SK-N-SH treated with all-trans-retinoic acid at 6 μM for 48 hours (cell line): ENCODE measurements at regions not wholly inside any gene's neighbourhood (a gene's known extent, or its start where the extent isn't known, plus 50 kb on each side); places are given as distances from the start of the nearest gene placed in this dataset.

Source experiments
- ATAC-seq: fragments of 200-7000 bp; cut with Tn5 transposase; 3 replicates; pipeline ENCODE4 v1.9.1; 2020; ENCODE audit warnings: mild to moderate bottlenecking, moderate library complexity
- ARNTL ChIP-seq: fragments of 450-650 bp; formaldehyde crosslinking; IDR thresholded peaks from 2 replicates; pipeline ENCODE4 v1.5.0; 2020; ENCODE audit warnings: low read depth, mild to moderate bottlenecking, moderate library complexity, borderline replicate concordance
- BACH2 ChIP-seq: fragments of 250-450 bp; sonication (Bioruptor Pico); IDR thresholded peaks from 2 replicates; pipeline ENCODE4 v1.9.0; 2021; ENCODE audit warnings: mild to moderate bottlenecking, borderline replicate concordance
- CREB5 ChIP-seq: fragments of 250-450 bp; sonication (Bioruptor Pico); IDR thresholded peaks from 2 replicates; pipeline ENCODE4 v1.5.1; 2020; ENCODE audit warnings: low read depth, mild to moderate bottlenecking, moderate library complexity
- CSDC2 ChIP-seq: fragments of 250-450 bp; sonication (Bioruptor Pico); IDR thresholded peaks from 2 replicates; pipeline ENCODE4 v1.5.0; 2020; ENCODE audit warnings: mild to moderate bottlenecking, moderate library complexity
- ESRRG ChIP-seq: fragments of 250-450 bp; sonication (Bioruptor Pico); IDR thresholded peaks from 2 replicates; pipeline ENCODE4 v1.6.1; 2021; ENCODE audit warnings: mild to moderate bottlenecking
- GLIS3 ChIP-seq: fragments of 250-450 bp; sonication (Bioruptor Pico); IDR thresholded peaks from 2 replicates; pipeline ENCODE4 v1.5.0; 2020; ENCODE audit warnings: mild to moderate bottlenecking, moderate library complexity
- ISL1 ChIP-seq: fragments of 250-450 bp; sonication (Bioruptor Pico); IDR thresholded peaks from 2 replicates; pipeline ENCODE4 v2.1.2; 2022; ENCODE audit warnings: mild to moderate bottlenecking, moderate library complexity
- OSR1 ChIP-seq: fragments of 250-450 bp; sonication (Bioruptor Pico); IDR thresholded peaks from 2 replicates; pipeline ENCODE4 v1.8.0; 2022; ENCODE audit warnings: moderate library complexity, mild to moderate bottlenecking, inconsistent platforms
- POU6F1 ChIP-seq: fragments of 250-450 bp; sonication (Bioruptor Pico); IDR thresholded peaks from 2 replicates; pipeline ENCODE4 v1.8.0; 2021; ENCODE audit warnings: low read depth, mild to moderate bottlenecking, moderate library complexity, borderline replicate concordance
- PPARA ChIP-seq: fragments of 250-450 bp; sonication (Bioruptor Pico); IDR thresholded peaks from 2 replicates; pipeline ENCODE4 v1.5.0; 2020; ENCODE audit warnings: mild to moderate bottlenecking, borderline replicate concordance
- RARB ChIP-seq: fragments of 250-450 bp; sonication (Bioruptor Pico); IDR thresholded peaks from 2 replicates; pipeline ENCODE4 v1.8.0; 2021; ENCODE audit warnings: mild to moderate bottlenecking, moderate library complexity
- SNAI2 ChIP-seq: fragments of 250-450 bp; sonication (Bioruptor Pico); IDR thresholded peaks from 2 replicates; pipeline ENCODE4 v1.5.0; 2020; ENCODE audit warnings: mild to moderate bottlenecking, moderate library complexity
- TCF4 ChIP-seq: fragments of 250-450 bp; sonication (Bioruptor Pico); IDR thresholded peaks from 2 replicates; pipeline ENCODE4 v1.8.0; 2021; ENCODE audit warnings: mild to moderate bottlenecking, moderate library complexity, borderline replicate concordance
- TOX ChIP-seq: fragments of 250-450 bp; sonication (Bioruptor Pico); IDR thresholded peaks from 2 replicates; pipeline ENCODE4 v1.8.0; 2021; ENCODE audit warnings: mild to moderate bottlenecking, moderate library complexity, borderline replicate concordance
- ZC3H10 ChIP-seq: fragments of 250-450 bp; sonication (Bioruptor Pico); IDR thresholded peaks from 2 replicates; pipeline ENCODE4 v1.5.1; 2021; ENCODE audit warnings: mild to moderate bottlenecking, moderate library complexity
- ZFP3 ChIP-seq: fragments of 250-450 bp; sonication (Bioruptor Pico); IDR thresholded peaks from 2 replicates; pipeline ENCODE4 v1.5.0; 2020; ENCODE audit warnings: mild to moderate bottlenecking, moderate library complexity
- ZFP30 ChIP-seq: fragments of 450-650 bp; formaldehyde crosslinking; IDR thresholded peaks from 2 replicates; pipeline ENCODE4 v1.5.0; 2022; ENCODE audit warnings: mild to moderate bottlenecking, moderate library complexity
- ZNF565 ChIP-seq: fragments of 450-650 bp; formaldehyde crosslinking; conservative IDR thresholded peaks from 2 replicates; pipeline ENCODE4 v1.5.0; 2020; ENCODE audit warnings: low read depth, mild to moderate bottlenecking, moderate library complexity
- ZNF70 ChIP-seq: fragments of 450-650 bp; formaldehyde crosslinking; IDR thresholded peaks from 2 replicates; pipeline ENCODE4 v1.5.0; 2020; ENCODE audit warnings: mild to moderate bottlenecking, moderate library complexity
- ZNF8 ChIP-seq: fragments of 450-650 bp; formaldehyde crosslinking; IDR thresholded peaks from 2 replicates; pipeline ENCODE4 v1.5.0; 2020; ENCODE audit warnings: mild to moderate bottlenecking, moderate library complexity
- TF ChIP-seq, protein P1 (sequence below): fragments of 250-450 bp; sonication (Bioruptor Pico); IDR thresholded peaks from 2 replicates; pipeline ENCODE4 v1.8.0; 2020; ENCODE audit warnings: mild to moderate bottlenecking, moderate library complexity, borderline replicate concordance
- TF ChIP-seq, protein P2 (sequence below): fragments of 250-450 bp; sonication (Bioruptor Pico); IDR thresholded peaks from 2 replicates; pipeline ENCODE4 v1.5.1; 2021; ENCODE audit warnings: mild to moderate bottlenecking, moderate library complexity
- TF ChIP-seq, protein P3 (sequence below): fragments of 250-450 bp; sonication (Bioruptor Pico); IDR thresholded peaks from 2 replicates; pipeline ENCODE4 v1.5.0; 2020; ENCODE audit warnings: mild to moderate bottlenecking, moderate library complexity

GRCh38 chr4:7139167-7139982 is 53.0 kb upstream of the SORCS2 start:
- TF ChIP-seq ARNTL (CRISPR knock-in tag) (no peak), ZNF8 (CRISPR knock-in tag) (no peak), ZFP30 (no peak), ZFP3 (CRISPR knock-in tag) (no peak), CREB5 (no peak), PPARA (CRISPR knock-in tag) (no peak), TOX (CRISPR knock-in tag) (no peak), SNAI2 (no peak), CSDC2 (CRISPR knock-in tag) (no peak), ESRRG (no peak), BACH2 (CRISPR knock-in tag) (no peak), ISL1 (no peak), POU6F1 (CRISPR knock-in tag) (no peak), ZC3H10 (CRISPR knock-in tag) (no peak), ZNF565 (CRISPR knock-in tag) (no peak), TCF4 (CRISPR knock-in tag) (no peak), GLIS3 (CRISPR knock-in tag) (no peak)
- TF ChIP-seq, protein P1, sequence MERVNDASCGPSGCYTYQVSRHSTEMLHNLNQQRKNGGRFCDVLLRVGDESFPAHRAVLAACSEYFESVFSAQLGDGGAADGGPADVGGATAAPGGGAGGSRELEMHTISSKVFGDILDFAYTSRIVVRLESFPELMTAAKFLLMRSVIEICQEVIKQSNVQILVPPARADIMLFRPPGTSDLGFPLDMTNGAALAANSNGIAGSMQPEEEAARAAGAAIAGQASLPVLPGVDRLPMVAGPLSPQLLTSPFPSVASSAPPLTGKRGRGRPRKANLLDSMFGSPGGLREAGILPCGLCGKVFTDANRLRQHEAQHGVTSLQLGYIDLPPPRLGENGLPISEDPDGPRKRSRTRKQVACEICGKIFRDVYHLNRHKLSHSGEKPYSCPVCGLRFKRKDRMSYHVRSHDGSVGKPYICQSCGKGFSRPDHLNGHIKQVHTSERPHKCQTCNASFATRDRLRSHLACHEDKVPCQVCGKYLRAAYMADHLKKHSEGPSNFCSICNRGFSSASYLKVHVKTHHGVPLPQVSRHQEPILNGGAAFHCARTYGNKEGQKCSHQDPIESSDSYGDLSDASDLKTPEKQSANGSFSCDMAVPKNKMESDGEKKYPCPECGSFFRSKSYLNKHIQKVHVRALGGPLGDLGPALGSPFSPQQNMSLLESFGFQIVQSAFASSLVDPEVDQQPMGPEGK (CRISPR knock-in tag): no peak
- TF ChIP-seq, protein P2, sequence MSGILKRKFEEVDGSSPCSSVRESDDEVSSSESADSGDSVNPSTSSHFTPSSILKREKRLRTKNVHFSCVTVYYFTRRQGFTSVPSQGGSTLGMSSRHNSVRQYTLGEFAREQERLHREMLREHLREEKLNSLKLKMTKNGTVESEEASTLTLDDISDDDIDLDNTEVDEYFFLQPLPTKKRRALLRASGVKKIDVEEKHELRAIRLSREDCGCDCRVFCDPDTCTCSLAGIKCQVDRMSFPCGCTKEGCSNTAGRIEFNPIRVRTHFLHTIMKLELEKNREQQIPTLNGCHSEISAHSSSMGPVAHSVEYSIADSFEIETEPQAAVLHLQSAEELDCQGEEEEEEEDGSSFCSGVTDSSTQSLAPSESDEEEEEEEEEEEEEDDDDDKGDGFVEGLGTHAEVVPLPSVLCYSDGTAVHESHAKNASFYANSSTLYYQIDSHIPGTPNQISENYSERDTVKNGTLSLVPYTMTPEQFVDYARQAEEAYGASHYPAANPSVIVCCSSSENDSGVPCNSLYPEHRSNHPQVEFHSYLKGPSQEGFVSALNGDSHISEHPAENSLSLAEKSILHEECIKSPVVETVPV (CRISPR knock-in tag): no peak
- TF ChIP-seq, protein P3, sequence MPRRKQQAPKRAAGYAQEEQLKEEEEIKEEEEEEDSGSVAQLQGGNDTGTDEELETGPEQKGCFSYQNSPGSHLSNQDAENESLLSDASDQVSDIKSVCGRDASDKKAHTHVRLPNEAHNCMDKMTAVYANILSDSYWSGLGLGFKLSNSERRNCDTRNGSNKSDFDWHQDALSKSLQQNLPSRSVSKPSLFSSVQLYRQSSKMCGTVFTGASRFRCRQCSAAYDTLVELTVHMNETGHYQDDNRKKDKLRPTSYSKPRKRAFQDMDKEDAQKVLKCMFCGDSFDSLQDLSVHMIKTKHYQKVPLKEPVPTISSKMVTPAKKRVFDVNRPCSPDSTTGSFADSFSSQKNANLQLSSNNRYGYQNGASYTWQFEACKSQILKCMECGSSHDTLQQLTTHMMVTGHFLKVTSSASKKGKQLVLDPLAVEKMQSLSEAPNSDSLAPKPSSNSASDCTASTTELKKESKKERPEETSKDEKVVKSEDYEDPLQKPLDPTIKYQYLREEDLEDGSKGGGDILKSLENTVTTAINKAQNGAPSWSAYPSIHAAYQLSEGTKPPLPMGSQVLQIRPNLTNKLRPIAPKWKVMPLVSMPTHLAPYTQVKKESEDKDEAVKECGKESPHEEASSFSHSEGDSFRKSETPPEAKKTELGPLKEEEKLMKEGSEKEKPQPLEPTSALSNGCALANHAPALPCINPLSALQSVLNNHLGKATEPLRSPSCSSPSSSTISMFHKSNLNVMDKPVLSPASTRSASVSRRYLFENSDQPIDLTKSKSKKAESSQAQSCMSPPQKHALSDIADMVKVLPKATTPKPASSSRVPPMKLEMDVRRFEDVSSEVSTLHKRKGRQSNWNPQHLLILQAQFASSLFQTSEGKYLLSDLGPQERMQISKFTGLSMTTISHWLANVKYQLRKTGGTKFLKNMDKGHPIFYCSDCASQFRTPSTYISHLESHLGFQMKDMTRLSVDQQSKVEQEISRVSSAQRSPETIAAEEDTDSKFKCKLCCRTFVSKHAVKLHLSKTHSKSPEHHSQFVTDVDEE (CRISPR knock-in tag): no peak
- TF ChIP-seq, all 23 proteins: peak for 0
- peak; percentile 5; the same call in 1 of the 3 replicates for ATAC-seq

DNA sequence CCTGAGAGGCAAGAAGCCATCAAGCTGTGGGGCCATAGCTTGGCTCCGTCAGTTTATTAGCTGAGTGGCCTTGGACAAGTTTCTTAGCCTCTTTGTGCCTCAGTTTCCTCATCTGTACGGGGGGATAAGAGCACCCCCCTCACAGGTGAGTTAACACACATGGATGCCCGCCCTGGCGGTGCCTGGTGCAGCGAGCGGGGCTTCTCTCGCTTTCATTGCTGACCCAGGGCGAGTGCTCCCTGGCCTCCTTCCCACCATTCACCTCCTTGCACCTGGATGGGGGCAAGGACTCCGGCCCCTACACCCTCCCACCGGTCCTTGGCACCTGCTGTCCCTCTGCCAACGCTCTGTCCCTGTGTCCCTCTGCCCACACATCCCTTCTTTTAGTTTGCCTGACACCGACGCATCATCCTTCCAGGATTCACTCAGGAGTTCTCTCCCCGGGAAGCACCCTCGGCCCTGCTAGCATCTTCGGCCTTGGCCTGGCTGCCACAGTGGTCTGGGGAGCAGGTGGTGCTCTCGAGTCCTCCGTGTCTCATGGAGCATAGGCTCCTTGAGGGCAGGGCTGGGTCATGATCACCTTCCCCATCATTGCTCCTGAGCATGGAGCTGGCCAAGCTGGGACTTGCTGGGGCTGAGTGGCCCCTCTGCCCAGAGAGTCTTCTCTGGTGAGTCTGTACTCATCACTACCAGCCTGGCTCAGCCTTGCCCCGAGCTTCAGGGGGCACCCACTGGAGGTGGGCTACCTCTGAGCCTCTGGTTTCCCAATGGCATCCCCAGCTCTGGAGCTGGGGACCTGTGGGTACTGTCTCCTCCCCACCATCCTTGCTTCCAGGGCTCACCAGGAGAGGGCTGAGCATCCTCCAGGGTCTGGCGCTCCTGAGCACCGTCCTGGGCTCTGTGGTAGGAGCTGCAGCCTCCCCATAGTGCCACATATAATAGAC is 53.8 kb upstream of the SORCS2 start:
- no peak for ATAC-seq
- TF ChIP-seq RARB (CRISPR knock-in tag) (no peak), ZFP3 (CRISPR knock-in tag) (no peak), ZNF70 (CRISPR knock-in tag) (no peak), OSR1 (CRISPR knock-in tag) (no peak), TOX (CRISPR knock-in tag) (no peak), CSDC2 (CRISPR knock-in tag) (no peak), ZNF565 (CRISPR knock-in tag) (no peak), PPARA (CRISPR knock-in tag) (no peak), ISL1 (no peak), GLIS3 (CRISPR knock-in tag) (no peak), BACH2 (CRISPR knock-in tag) (no peak), ESRRG (no peak)
- TF ChIP-seq, protein P1 (CRISPR knock-in tag): no peak
- TF ChIP-seq, protein P3 (CRISPR knock-in tag): no peak
